ENCODE measurements at regions not wholly inside any gene's neighbourhood (a gene's known extent, or its start where the extent isn't known, plus 50 kb on each side); places are given as distances from the start of the nearest gene placed in this dataset.

GRCh38 chr2:106965611-106966010 is 79.6 kb upstream of the ST6GAL2 start:
- no peak for DNase-seq (ENCODE audit: low spot score in 2 of 2)
- in situ Hi-C loops (cut with MboI; ENCODE audit: low sequenced_read_pairs) = no loop called here
- no peaks in the 10 kb centered on the region for H3K27me3 ChIP-seq (ENCODE audit: low read depth)
- no peaks in the 10 kb centered on the region for H3K4me1 ChIP-seq
- H3K9me3 ChIP-seq = no peaks in the 10 kb centered on the region
- no peak overlapping the region for H3K4me3 ChIP-seq
- H3K36me3 ChIP-seq (replicated peaks) = no peaks in the 10 kb centered on the region

GRCh38 chr2:106969777-106970176 is 83.8 kb upstream of the ST6GAL2 start:
- DNase-seq (ENCODE audit: low spot score in 2 of 2) = no peak
- no peak overlapping the region for H3K4me3 ChIP-seq
- in situ Hi-C loops (cut with MboI; ENCODE audit: low sequenced_read_pairs) = no loop called here
- H3K27me3 ChIP-seq (ENCODE audit: low read depth) = no peaks in the 10 kb centered on the region
- H3K4me1 ChIP-seq = no peaks in the 10 kb centered on the region
- no peaks in the 10 kb centered on the region for H3K36me3 ChIP-seq (replicated peaks)
- no peaks in the 10 kb centered on the region for H3K9me3 ChIP-seq

GRCh38 chr2:106970471-106971261 is 84.7 kb upstream of the ST6GAL2 start:
- DNase-seq (ENCODE audit: low spot score in 2 of 2) = no peak
- H3K4me1 ChIP-seq = no peaks in the 10 kb centered on the region
- in situ Hi-C loops (cut with MboI; ENCODE audit: low sequenced_read_pairs) = no loop called here
- no peaks in the 10 kb centered on the region for H3K36me3 ChIP-seq (replicated peaks)
- no peaks in the 10 kb centered on the region for H3K27me3 ChIP-seq (ENCODE audit: low read depth)
- H3K9me3 ChIP-seq = no peaks in the 10 kb centered on the region
- no peak overlapping the region for H3K4me3 ChIP-seq

- in situ Hi-C loops (cut with MboI; ENCODE audit: low sequenced_read_pairs) = no loop called here
- Histone ChIP-seq H3K4me3 (no peak overlapping the region), H3K9me3 (no peaks in the 10 kb centered on the region; the same call in 1 of the 2 replicates)
These were observed 86.8 kb upstream of the ST6GAL2 start for GRCh38 chr2:106972782-106973181.

GRCh38 chr2:106974891-106975290 is 88.9 kb upstream of the ST6GAL2 start:
- DNase-seq (ENCODE audit: low spot score in 2 of 2) = no peak
- H3K9me3 ChIP-seq = no peaks in the 10 kb centered on the region; the same call in 1 of the 2 replicates
- no peaks in the 10 kb centered on the region for H3K4me1 ChIP-seq
- no peaks in the 10 kb centered on the region for H3K27me3 ChIP-seq (ENCODE audit: low read depth)
- no peaks in the 10 kb centered on the region for H3K36me3 ChIP-seq (replicated peaks)
- H3K4me3 ChIP-seq = no peak overlapping the region
- in situ Hi-C loops (cut with MboI; ENCODE audit: low sequenced_read_pairs) = no loop called here

More at GRCh38 chr2:106972782-106973181, 86.8 kb upstream of the ST6GAL2 start:
- DNase-seq (ENCODE audit: low spot score in 2 of 2) = no peak
- Histone ChIP-seq H3K4me1 (no peaks in the 10 kb centered on the region), H3K36me3 (replicated peaks) (no peaks in the 10 kb centered on the region), H3K27me3 (ENCODE audit: low read depth) (no peaks in the 10 kb centered on the region)

- no peak for DNase-seq (ENCODE audit: low spot score in 2 of 2)
- in situ Hi-C loops (cut with MboI; ENCODE audit: low sequenced_read_pairs) = no loop called here
- H3K36me3 ChIP-seq (replicated peaks) = no peaks in the 10 kb centered on the region
- H3K9me3 ChIP-seq = no peaks in the 10 kb centered on the region; the same call in 1 of the 2 replicates
- H3K4me3 ChIP-seq = no peak overlapping the region
- H3K27me3 ChIP-seq (ENCODE audit: low read depth) = no peaks in the 10 kb centered on the region
- no peaks in the 10 kb centered on the region for H3K4me1 ChIP-seq
These were observed 89.7 kb upstream of the ST6GAL2 start for GRCh38 chr2:106975641-106976040.

- no peaks in the 10 kb centered on the region; the same call in 1 of the 2 replicates for H3K9me3 ChIP-seq
- no peaks in the 10 kb centered on the region for H3K27me3 ChIP-seq (ENCODE audit: low read depth)
- in situ Hi-C loops (cut with MboI; ENCODE audit: low sequenced_read_pairs) = no loop called here
- H3K4me3 ChIP-seq = no peak overlapping the region
- no peak for DNase-seq (ENCODE audit: low spot score in 2 of 2)
- H3K4me1 ChIP-seq = no peaks in the 10 kb centered on the region
- H3K36me3 ChIP-seq (replicated peaks) = no peaks in the 10 kb centered on the region
These were observed 90.6 kb upstream of the ST6GAL2 start for GRCh38 chr2:106976548-106976947.

- no peak for DNase-seq (ENCODE audit: low spot score in 2 of 2)
- in situ Hi-C loops (cut with MboI; ENCODE audit: low sequenced_read_pairs) = no loop called here
- H3K9me3 ChIP-seq = no peaks in the 10 kb centered on the region; the same call in 1 of the 2 replicates
- no peaks in the 10 kb centered on the region for H3K4me1 ChIP-seq
- no peaks in the 10 kb centered on the region for H3K36me3 ChIP-seq (replicated peaks)
- H3K27me3 ChIP-seq (ENCODE audit: low read depth) = no peaks in the 10 kb centered on the region
- no peak overlapping the region for H3K4me3 ChIP-seq
These were observed 91.8 kb upstream of the ST6GAL2 start for GRCh38 chr2:106977717-106978116.

GRCh38 chr2:106978647-106979046 is 92.7 kb upstream of the ST6GAL2 start:
- Histone ChIP-seq H3K4me1 (no peaks in the 10 kb centered on the region), H3K36me3 (replicated peaks) (no peaks in the 10 kb centered on the region), H3K4me3 (no peak overlapping the region), H3K27me3 (ENCODE audit: low read depth) (no peaks in the 10 kb centered on the region), H3K9me3 (peaks cover 2% of the 10 kb centered on the region; the same call in 1 of the 2 replicates)
- in situ Hi-C loops (cut with MboI; ENCODE audit: low sequenced_read_pairs) = no loop called here
- no peak for DNase-seq (ENCODE audit: low spot score in 2 of 2)

- DNase-seq (ENCODE audit: low spot score in 2 of 2) = no peak
- Histone ChIP-seq H3K9me3 (peaks cover 2% of the 10 kb centered on the region; the same call in 1 of the 2 replicates), H3K27me3 (ENCODE audit: low read depth) (no peaks in the 10 kb centered on the region), H3K4me1 (no peaks in the 10 kb centered on the region), H3K36me3 (replicated peaks) (no peaks in the 10 kb centered on the region), H3K4me3 (no peak overlapping the region)
- in situ Hi-C loops (cut with MboI; ENCODE audit: low sequenced_read_pairs) = no loop called here
These were observed 95.5 kb upstream of the ST6GAL2 start for GRCh38 chr2:106981491-106981890.

GRCh38 chr2:106982350-106982749 is 96.4 kb upstream of the ST6GAL2 start:
- 0 out of 2 replicates have a peak, but pooled peaks cover 2% of the 10 kb centered on the region for H3K9me3 ChIP-seq
- no peaks in the 10 kb centered on the region for H3K27me3 ChIP-seq (ENCODE audit: low read depth)
- H3K4me1 ChIP-seq = no peaks in the 10 kb centered on the region
- in situ Hi-C loops (cut with MboI; ENCODE audit: low sequenced_read_pairs) = no loop called here
- no peaks in the 10 kb centered on the region for H3K36me3 ChIP-seq (replicated peaks)
- no peak for DNase-seq (ENCODE audit: low spot score in 2 of 2)
- no peak overlapping the region for H3K4me3 ChIP-seq

- no peak for DNase-seq (ENCODE audit: low spot score in 2 of 2)
- Histone ChIP-seq H3K4me3 (no peak overlapping the region), H3K36me3 (replicated peaks) (no peaks in the 10 kb centered on the region), H3K9me3 (0 out of 2 replicates have a peak, but pooled peaks cover 2% of the 10 kb centered on the region), H3K4me1 (no peaks in the 10 kb centered on the region), H3K27me3 (ENCODE audit: low read depth) (no peaks in the 10 kb centered on the region)
- in situ Hi-C loops (cut with MboI; ENCODE audit: low sequenced_read_pairs) = no loop called here
These were observed 97.3 kb upstream of the ST6GAL2 start for GRCh38 chr2:106983305-106983704.

GRCh38 chr2:106988361-106988760 is 102.4 kb upstream of the ST6GAL2 start:
- H3K4me1 ChIP-seq = no peaks in the 10 kb centered on the region
- H3K9me3 ChIP-seq = no peaks in the 10 kb centered on the region
- in situ Hi-C loops (cut with MboI; ENCODE audit: low sequenced_read_pairs) = no loop called here
- no peaks in the 10 kb centered on the region for H3K36me3 ChIP-seq (replicated peaks)
- no peak overlapping the region for H3K4me3 ChIP-seq
- no peak for DNase-seq (ENCODE audit: low spot score in 2 of 2)
- no peaks in the 10 kb centered on the region for H3K27me3 ChIP-seq (ENCODE audit: low read depth)

- in situ Hi-C loops (cut with MboI; ENCODE audit: low sequenced_read_pairs) = no loop called here
- Histone ChIP-seq H3K27me3 (ENCODE audit: low read depth) (no peaks in the 10 kb centered on the region), H3K9me3 (no peaks in the 10 kb centered on the region), H3K4me1 (no peaks in the 10 kb centered on the region), H3K4me3 (no peak overlapping the region), H3K36me3 (replicated peaks) (no peaks in the 10 kb centered on the region)
- DNase-seq (ENCODE audit: low spot score in 2 of 2) = no peak
These were observed 104.3 kb upstream of the ST6GAL2 start for GRCh38 chr2:106990297-106990696.

Data from HAP-1 (cell line).